Keratinocyte (primary cell): ENCODE measurements at regions not wholly inside any gene's neighbourhood (a gene's known extent, or its start where the extent isn't known, plus 50 kb on each side); places are given as distances from the start of the nearest gene placed in this dataset.

Experiments
- CTCF ChIP-seq, 3 experiments: IDR thresholded peaks in 1 of 3; conservative IDR thresholded peaks in 1 of 3; optimal IDR thresholded peaks in 1 of 3; 2 replicates in 2 of 3; 3 replicates in 1 of 3; pipeline versions ENCODE3 to v1.5.1; 2011; ENCODE audit warnings: low read length in 3 of 3, mild to moderate bottlenecking in 3 of 3, moderate library complexity in 2 of 3, control low read depth in 1 of 3, inconsistent platforms in 1 of 3; ENCODE audit not compliant: insufficient read depth in 2 of 3; ENCODE audit errors: extremely low read depth in 1 of 3
- EZH2 ChIP-seq: IDR thresholded peaks from one replicate; pipeline ENCODE4 v1.6.1; 2012; ENCODE audit warnings: inconsistent platforms, mild to moderate bottlenecking, low read length, moderate library complexity

DNA sequence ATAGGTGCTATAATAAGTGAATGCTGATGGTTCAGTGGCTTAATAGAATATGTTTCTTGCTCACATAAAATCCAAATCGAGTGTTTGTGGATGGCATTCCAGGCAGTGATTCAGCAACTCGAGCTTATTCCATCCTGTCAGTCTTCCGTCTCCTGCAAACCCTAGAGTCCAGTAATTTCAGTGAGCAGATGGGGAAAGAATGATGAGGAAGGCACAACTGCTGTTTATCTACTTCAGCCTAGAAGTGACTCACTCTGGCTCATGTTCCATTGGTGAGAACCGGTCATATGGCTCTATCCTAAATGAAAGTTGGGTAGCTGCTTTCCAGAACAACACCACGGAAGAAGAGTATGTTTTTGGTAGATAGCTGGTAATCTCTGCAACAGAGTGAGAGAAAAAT, 421.8 kb upstream of the PDE3A start:
- no peak for TF ChIP-seq CTCF (optimal IDR thresholded peaks at IDR 0.05 in 1 of 3, IDR thresholded peaks at IDR 0.05 in 1 of 3, conservative IDR thresholded peaks at IDR 0.05 in 1 of 3; ENCODE audit: extremely low read depth in 1 of 3, insufficient read depth in 2 of 3, low read length in 3 of 3)
- no peak for TF ChIP-seq EZH2
